ENCODE measurements at regions not wholly inside any gene's neighbourhood (a gene's known extent, or its start where the extent isn't known, plus 50 kb on each side); places are given as distances from the start of the nearest gene placed in this dataset.

DNA sequence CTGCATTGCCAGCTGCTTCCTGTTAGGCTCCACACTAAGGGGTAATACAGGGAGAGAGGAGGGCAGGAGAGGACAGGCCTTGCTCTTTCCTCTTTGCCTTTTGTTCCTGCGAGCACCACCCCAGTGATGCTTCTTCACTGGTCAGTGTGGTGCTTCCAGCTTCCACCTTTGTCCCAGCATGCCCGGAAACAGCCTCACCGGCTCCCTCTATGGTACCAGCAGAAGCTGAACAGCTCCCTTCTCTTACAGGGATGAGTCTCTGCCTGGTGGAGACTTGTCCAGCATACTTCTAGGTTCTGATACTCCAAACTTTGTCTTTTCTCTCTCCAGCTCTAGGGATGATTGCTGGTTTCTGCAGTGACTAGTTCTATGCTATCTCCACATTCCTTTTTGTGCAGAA lies 413.3 kb downstream of the TSN start:
- no peak for DNase-seq (ENCODE audit: low read depth in 1 of 2, low spot score in 1 of 2)
- TF ChIP-seq, protein P1, sequence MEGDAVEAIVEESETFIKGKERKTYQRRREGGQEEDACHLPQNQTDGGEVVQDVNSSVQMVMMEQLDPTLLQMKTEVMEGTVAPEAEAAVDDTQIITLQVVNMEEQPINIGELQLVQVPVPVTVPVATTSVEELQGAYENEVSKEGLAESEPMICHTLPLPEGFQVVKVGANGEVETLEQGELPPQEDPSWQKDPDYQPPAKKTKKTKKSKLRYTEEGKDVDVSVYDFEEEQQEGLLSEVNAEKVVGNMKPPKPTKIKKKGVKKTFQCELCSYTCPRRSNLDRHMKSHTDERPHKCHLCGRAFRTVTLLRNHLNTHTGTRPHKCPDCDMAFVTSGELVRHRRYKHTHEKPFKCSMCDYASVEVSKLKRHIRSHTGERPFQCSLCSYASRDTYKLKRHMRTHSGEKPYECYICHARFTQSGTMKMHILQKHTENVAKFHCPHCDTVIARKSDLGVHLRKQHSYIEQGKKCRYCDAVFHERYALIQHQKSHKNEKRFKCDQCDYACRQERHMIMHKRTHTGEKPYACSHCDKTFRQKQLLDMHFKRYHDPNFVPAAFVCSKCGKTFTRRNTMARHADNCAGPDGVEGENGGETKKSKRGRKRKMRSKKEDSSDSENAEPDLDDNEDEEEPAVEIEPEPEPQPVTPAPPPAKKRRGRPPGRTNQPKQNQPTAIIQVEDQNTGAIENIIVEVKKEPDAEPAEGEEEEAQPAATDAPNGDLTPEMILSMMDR (IDR thresholded peaks at IDR 0.05; ENCODE audit: insufficient read depth, low read length): no peak
- TF ChIP-seq GABPA (IDR thresholded peaks at IDR 0.05; ENCODE audit: low read depth) (no peak), REST (IDR thresholded peaks at IDR 0.05; ENCODE audit: insufficient replicate concordance, low read depth) (no peak), POLR2AphosphoS5 (IDR thresholded peaks at IDR 0.05; ENCODE audit: low read depth) (no peak), SPI1 (IDR thresholded peaks at IDR 0.05; ENCODE audit: borderline replicate concordance, low read depth) (no peak)
- no peaks in the 10 kb centered on the region for H3K27me3 ChIP-seq (ENCODE audit: insufficient read depth, poor library complexity, severe bottlenecking)
- H3K27ac ChIP-seq (replicated peaks): no peak overlapping the region
- no peak overlapping the region for H3K4me3 ChIP-seq (replicated peaks; ENCODE audit: insufficient read depth, low read length)

DNA sequence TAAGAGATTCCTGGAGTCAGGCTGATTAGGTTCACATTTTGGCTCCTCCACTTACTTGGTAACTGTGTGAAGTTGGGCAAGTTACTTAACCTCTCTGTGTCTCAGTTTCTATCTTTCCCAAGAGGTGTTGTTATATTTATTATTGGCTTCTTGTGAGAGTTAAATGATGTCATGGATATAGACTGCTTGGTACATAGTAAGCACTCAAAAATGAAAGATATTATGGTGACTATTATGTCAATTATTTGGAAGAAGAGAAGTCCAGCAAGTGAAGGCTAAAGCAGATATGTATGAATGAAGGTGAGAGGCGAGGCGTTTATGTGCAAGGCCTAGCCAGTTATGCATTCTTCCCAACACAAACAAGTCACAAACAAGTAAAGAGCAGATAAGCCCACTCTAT lies 417.4 kb downstream of the TSN start:
- H3K27me3 ChIP-seq (ENCODE audit: insufficient read depth, poor library complexity, severe bottlenecking): no peaks in the 10 kb centered on the region
- DNase-seq (ENCODE audit: low read depth in 1 of 2, low spot score in 1 of 2): no peak
- H3K27ac ChIP-seq (replicated peaks): no peak overlapping the region
- H3K4me3 ChIP-seq (replicated peaks; ENCODE audit: insufficient read depth, low read length): no peak overlapping the region
- TF ChIP-seq, protein P1 (IDR thresholded peaks at IDR 0.05; ENCODE audit: insufficient read depth, low read length): no peak
- TF ChIP-seq REST (IDR thresholded peaks at IDR 0.05; ENCODE audit: insufficient replicate concordance, low read depth): no peak
- no peak for TF ChIP-seq POLR2AphosphoS5 (IDR thresholded peaks at IDR 0.05; ENCODE audit: low read depth)
- TF ChIP-seq GABPA (IDR thresholded peaks at IDR 0.05; ENCODE audit: low read depth): no peak
- no peak for TF ChIP-seq SPI1 (IDR thresholded peaks at IDR 0.05; ENCODE audit: borderline replicate concordance, low read depth)

DNA sequence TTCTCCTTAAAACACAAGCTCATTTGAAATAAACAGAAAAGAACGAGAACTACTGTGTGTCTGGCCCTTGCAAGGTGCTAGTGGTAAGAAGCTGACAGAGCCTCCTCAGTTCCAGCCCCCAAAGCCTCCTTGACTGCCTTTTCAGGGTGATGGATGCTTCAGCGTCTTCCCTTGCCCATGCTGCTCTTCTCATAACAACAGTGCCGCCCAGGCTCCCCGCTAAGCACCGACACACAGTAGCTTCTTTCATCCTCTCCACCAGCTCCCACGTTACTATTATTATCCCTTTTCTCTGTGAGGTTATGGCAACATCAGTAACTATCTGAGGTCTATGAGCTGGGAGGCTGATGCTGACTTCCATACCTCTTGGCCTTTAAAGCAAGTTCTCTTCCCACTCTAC lies 418.6 kb downstream of the TSN start:
- TF ChIP-seq POLR2AphosphoS5 (IDR thresholded peaks at IDR 0.05; ENCODE audit: low read depth) (no peak), SPI1 (IDR thresholded peaks at IDR 0.05; ENCODE audit: borderline replicate concordance, low read depth) (no peak), REST (IDR thresholded peaks at IDR 0.05; ENCODE audit: insufficient replicate concordance, low read depth) (no peak), GABPA (IDR thresholded peaks at IDR 0.05; ENCODE audit: low read depth) (no peak)
- TF ChIP-seq, protein P1 (IDR thresholded peaks at IDR 0.05; ENCODE audit: insufficient read depth, low read length): no peak
- H3K27me3 ChIP-seq (ENCODE audit: insufficient read depth, poor library complexity, severe bottlenecking): no peaks in the 10 kb centered on the region
- no peak for DNase-seq (ENCODE audit: low read depth in 1 of 2, low spot score in 1 of 2)
- H3K4me3 ChIP-seq (replicated peaks; ENCODE audit: insufficient read depth, low read length): no peak overlapping the region
- no peak overlapping the region for H3K27ac ChIP-seq (replicated peaks)

All from HL-60 (cell line).